SJCRH30 (cell line): ENCODE measurements at regions not wholly inside any gene's neighbourhood (a gene's known extent, or its start where the extent isn't known, plus 50 kb on each side); places are given as distances from the start of the nearest gene placed in this dataset.
A peak's percentile ranks its signal among the peaks of the same experiment; 100 is the strongest.

ENCODE experiments used
- DNase-seq, 2 experiments: peaks; one replicate each; pipeline ENCODE4 v3.0.0-alpha.2; 2015 to 2020
- H3K27ac ChIP-seq: fragments of 250-450 bp; sonication (Bioruptor Pico); 2 replicates; pipeline ENCODE4 v1.5.1; 2020; ENCODE audit warnings: mild to moderate bottlenecking, moderate library complexity
- H3K27me3 ChIP-seq: fragments of 250-450 bp; sonication (Bioruptor Pico); 2 replicates; pipeline ENCODE4 v1.5.1; 2020; ENCODE audit warnings: mild to moderate bottlenecking, moderate library complexity
- H3K36me3 ChIP-seq: fragments of 250-450 bp; sonication (Bioruptor Pico); 2 replicates; pipeline ENCODE4 v1.5.1; 2020; ENCODE audit warnings: mild to moderate bottlenecking, moderate library complexity
- H3K4me1 ChIP-seq: fragments of 250-450 bp; sonication (Bioruptor Pico); 2 replicates; pipeline ENCODE4 v1.5.1; 2020; ENCODE audit warnings: mild to moderate bottlenecking, moderate library complexity
- H3K4me3 ChIP-seq: fragments of 250-450 bp; sonication (Bioruptor Pico); 2 replicates; pipeline ENCODE4 v1.5.1; 2020; ENCODE audit warnings: mild to moderate bottlenecking, moderate library complexity
- H3K9me3 ChIP-seq: fragments of 250-450 bp; sonication (Bioruptor Pico); replicated peaks from 2 replicates; pipeline ENCODE4 v1.5.1; 2020; ENCODE audit warnings: mild to moderate bottlenecking, moderate library complexity

- no peaks in the 10 kb centered on the region for H3K9me3 ChIP-seq
- H3K36me3 ChIP-seq = no peaks in the 10 kb centered on the region
- no peak for DNase-seq
- no peaks in the 10 kb centered on the region for H3K4me1 ChIP-seq
- no peak overlapping the region for H3K27ac ChIP-seq
- H3K27me3 ChIP-seq = no peaks in the 10 kb centered on the region
- H3K4me3 ChIP-seq = no peak overlapping the region
Measured at GRCh38 chr4:181224852-181225251, 1018.4 kb upstream of the TENM3 start.

GRCh38 chr4:181225616-181226261, 1017.5 kb upstream of the TENM3 start:
- H3K36me3 ChIP-seq = no peaks in the 10 kb centered on the region
- H3K4me3 ChIP-seq = no peak overlapping the region

GRCh38 chr4:181234951-181235680, 1008.1 kb upstream of the TENM3 start:
- no peaks in the 10 kb centered on the region for H3K27me3 ChIP-seq
- no peaks in the 10 kb centered on the region for H3K4me1 ChIP-seq
- no peaks in the 10 kb centered on the region for H3K36me3 ChIP-seq
- no peak overlapping the region for H3K27ac ChIP-seq
- H3K9me3 ChIP-seq = no peaks in the 10 kb centered on the region
- DNase-seq = no peak
- no peak overlapping the region for H3K4me3 ChIP-seq

More at GRCh38 chr4:181225616-181226261, 1017.5 kb upstream of the TENM3 start:
- no peaks in the 10 kb centered on the region for H3K4me1 ChIP-seq
- no peak overlapping the region for H3K27ac ChIP-seq
- no peaks in the 10 kb centered on the region for H3K9me3 ChIP-seq
- no peaks in the 10 kb centered on the region for H3K27me3 ChIP-seq
- no peak for DNase-seq

GRCh38 chr4:181245326-181245725, 997.9 kb upstream of the TENM3 start:
- H3K27me3 ChIP-seq = no peaks in the 10 kb centered on the region
- no peaks in the 10 kb centered on the region for H3K4me1 ChIP-seq
- DNase-seq = no peak
- no peak overlapping the region for H3K4me3 ChIP-seq
- H3K36me3 ChIP-seq = no peaks in the 10 kb centered on the region
- no peak overlapping the region for H3K27ac ChIP-seq
- H3K9me3 ChIP-seq = no peaks in the 10 kb centered on the region

- no peak overlapping the region for H3K4me3 ChIP-seq
- H3K36me3 ChIP-seq = no peaks in the 10 kb centered on the region
- DNase-seq = no peak
- no peaks in the 10 kb centered on the region for H3K4me1 ChIP-seq
- H3K27ac ChIP-seq = no peak overlapping the region
- H3K9me3 ChIP-seq = no peaks in the 10 kb centered on the region
- no peaks in the 10 kb centered on the region for H3K27me3 ChIP-seq
Measured at GRCh38 chr4:181249031-181249430, 994.2 kb upstream of the TENM3 start.

- no peak overlapping the region for H3K4me3 ChIP-seq
- no peak for DNase-seq
Measured at GRCh38 chr4:181254771-181255170, 988.4 kb upstream of the TENM3 start.

GRCh38 chr4:181258569-181258968, 984.6 kb upstream of the TENM3 start:
- Histone ChIP-seq H3K4me3 (no peak overlapping the region), H3K4me1 (no peaks in the 10 kb centered on the region), H3K36me3 (no peaks in the 10 kb centered on the region), H3K27me3 (no peaks in the 10 kb centered on the region), H3K27ac (no peak overlapping the region), H3K9me3 (no peaks in the 10 kb centered on the region)
- no peak for DNase-seq

More at GRCh38 chr4:181254771-181255170, 988.4 kb upstream of the TENM3 start:
- Histone ChIP-seq H3K36me3 (no peaks in the 10 kb centered on the region), H3K9me3 (no peaks in the 10 kb centered on the region), H3K27me3 (no peaks in the 10 kb centered on the region), H3K4me1 (no peaks in the 10 kb centered on the region), H3K27ac (no peak overlapping the region)

- no peak overlapping the region for H3K27ac ChIP-seq
- no peak for DNase-seq
- no peaks in the 10 kb centered on the region for H3K4me1 ChIP-seq
- no peaks in the 10 kb centered on the region for H3K9me3 ChIP-seq
- H3K4me3 ChIP-seq = no peak overlapping the region
- no peaks in the 10 kb centered on the region for H3K27me3 ChIP-seq
- H3K36me3 ChIP-seq = no peaks in the 10 kb centered on the region
Measured at GRCh38 chr4:181259081-181259709, 984.0 kb upstream of the TENM3 start.

GRCh38 chr4:181261279-181261678, 981.9 kb upstream of the TENM3 start:
- Histone ChIP-seq H3K27me3 (no peaks in the 10 kb centered on the region), H3K4me3 (no peak overlapping the region), H3K4me1 (no peaks in the 10 kb centered on the region), H3K36me3 (no peaks in the 10 kb centered on the region), H3K27ac (no peak overlapping the region), H3K9me3 (no peaks in the 10 kb centered on the region)
- peak in 1 of 2 experiments; percentile 7 for DNase-seq

- Histone ChIP-seq H3K4me3 (no peak overlapping the region), H3K4me1 (no peaks in the 10 kb centered on the region), H3K27me3 (no peaks in the 10 kb centered on the region), H3K9me3 (no peaks in the 10 kb centered on the region), H3K36me3 (no peaks in the 10 kb centered on the region), H3K27ac (no peak overlapping the region)
- DNase-seq = no peak
Measured at GRCh38 chr4:181264893-181265292, 978.3 kb upstream of the TENM3 start.

GRCh38 chr4:181265370-181265769, 977.8 kb upstream of the TENM3 start:
- no peak overlapping the region for H3K27ac ChIP-seq
- DNase-seq = no peak
- H3K36me3 ChIP-seq = no peaks in the 10 kb centered on the region
- no peak overlapping the region for H3K4me3 ChIP-seq
- H3K4me1 ChIP-seq = no peaks in the 10 kb centered on the region
- H3K9me3 ChIP-seq = no peaks in the 10 kb centered on the region
- no peaks in the 10 kb centered on the region for H3K27me3 ChIP-seq

GRCh38 chr4:181271116-181271640, 972.0 kb upstream of the TENM3 start:
- DNase-seq = no peak
- H3K27me3 ChIP-seq = no peaks in the 10 kb centered on the region
- no peak overlapping the region for H3K4me3 ChIP-seq
- H3K36me3 ChIP-seq = no peaks in the 10 kb centered on the region
- peaks cover 6% of the 10 kb centered on the region for H3K4me1 ChIP-seq
- no peaks in the 10 kb centered on the region for H3K9me3 ChIP-seq
- H3K27ac ChIP-seq = no peak overlapping the region

GRCh38 chr4:181272422-181272821, 970.8 kb upstream of the TENM3 start:
- Histone ChIP-seq H3K4me1 (peaks cover 6% of the 10 kb centered on the region), H3K36me3 (no peaks in the 10 kb centered on the region), H3K9me3 (no peaks in the 10 kb centered on the region), H3K27me3 (no peaks in the 10 kb centered on the region), H3K4me3 (no peak overlapping the region), H3K27ac (peak overlapping the region; percentile 36)
- DNase-seq = peak; percentile 72 to 86

GRCh38 chr4:181278941-181279340, 964.3 kb upstream of the TENM3 start:
- Histone ChIP-seq H3K9me3 (no peaks in the 10 kb centered on the region), H3K4me3 (no peak overlapping the region), H3K27me3 (no peaks in the 10 kb centered on the region), H3K27ac (no peak overlapping the region), H3K4me1 (no peaks in the 10 kb centered on the region), H3K36me3 (no peaks in the 10 kb centered on the region)
- DNase-seq = no peak

- H3K27me3 ChIP-seq = no peaks in the 10 kb centered on the region
- H3K4me1 ChIP-seq = no peaks in the 10 kb centered on the region
- H3K36me3 ChIP-seq = no peaks in the 10 kb centered on the region
- no peaks in the 10 kb centered on the region for H3K9me3 ChIP-seq
- no peak for DNase-seq
- no peak overlapping the region for H3K4me3 ChIP-seq
- no peak overlapping the region for H3K27ac ChIP-seq
Measured at GRCh38 chr4:181281451-181281850, 961.8 kb upstream of the TENM3 start.
